Lung (tissue), 11 donors: ENCODE measurements at regions not wholly inside any gene's neighbourhood (a gene's known extent, or its start where the extent isn't known, plus 50 kb on each side); places are given as distances from the start of the nearest gene placed in this dataset.

Experiments
- ATAC-seq: fragments of 200-7000 bp; cut with Tn5 transposase; one replicate; pipeline ENCODE4 v1.9.1; 2020; ENCODE audit warnings: moderate number of reproducible peaks; ENCODE audit not compliant: insufficient read depth, low FRiP score
- DNase-seq, 3 donors: peaks; one replicate each; pipeline ENCODE4 v3.0.0-alpha.2; 2013 to 2017
- H3K27ac ChIP-seq, 2 donors: one replicate each; pipeline ENCODE4 v1.5.1; 2013; ENCODE audit warnings: mild to moderate bottlenecking in 2 of 2, moderate library complexity in 2 of 2, control low read depth in 1 of 2, inconsistent platforms in 1 of 2, low read depth in 1 of 2, low read length in 1 of 2
- H3K27me3 ChIP-seq, 3 donors: one replicate each; pipeline ENCODE4 v1.5.1; 2013; ENCODE audit warnings: low read length in 2 of 3; ENCODE audit not compliant: control insufficient read depth in 3 of 3, insufficient read depth in 3 of 3
- H3K36me3 ChIP-seq, 4 donors: one replicate each; pipeline ENCODE4 v1.5.1; 2013; ENCODE audit warnings: low read length in 4 of 4, mild to moderate bottlenecking in 1 of 4, moderate library complexity in 1 of 4; ENCODE audit not compliant: control insufficient read depth in 4 of 4, insufficient read depth in 4 of 4
- H3K4me1 ChIP-seq, 5 donors: one replicate each; pipeline ENCODE4 v1.5.1; 2013; ENCODE audit warnings: low read length in 5 of 5, mild to moderate bottlenecking in 2 of 5, moderate library complexity in 1 of 5; ENCODE audit not compliant: control insufficient read depth in 5 of 5, insufficient read depth in 5 of 5
- H3K4me3 ChIP-seq: one replicate; pipeline ENCODE4 v1.5.1; 2013; ENCODE audit warnings: mild to moderate bottlenecking, control low read depth, moderate library complexity
- H3K9ac ChIP-seq, 2 donors: one replicate each; pipeline ENCODE4 v1.5.1; 2013; ENCODE audit warnings: low read length in 2 of 2, control low read depth in 1 of 2; ENCODE audit not compliant: insufficient read depth in 1 of 2
- H3K9me3 ChIP-seq, 4 donors: one replicate each; pipeline ENCODE4 v1.5.1; 2013; ENCODE audit warnings: low read length in 3 of 4, mild to moderate bottlenecking in 1 of 4, moderate library complexity in 1 of 4; ENCODE audit not compliant: control insufficient read depth in 4 of 4, insufficient read depth in 3 of 4
- CTCF ChIP-seq: IDR thresholded peaks from 2 replicates; pipeline ENCODE4 v1.5.1; 2012; ENCODE audit warnings: mild to moderate bottlenecking; ENCODE audit errors: control extremely low read depth, extremely low read depth
- WGBS, 2 donors: extraction: QIAGEN DNeasy Blood & Tissue Kit; methylation state at CpG; one replicate each; pipeline ENCODE4 v1.1.7; 2013; 5-methylcytosine and 5-hydroxymethylcytosine counted together
- donor health status: control.
- donor health status: control.
- donor health status: Bipolar disorder and iron deficiency.
- donor health status: healthy.
- donor health status: DM: yes; HTN: yes; CAD: no.

- DNase-seq: no peak
- H3K9me3 ChIP-seq: no peaks in the 10 kb centered on the region
- no peak overlapping the region for H3K4me3 ChIP-seq
- peaks cover 0 to 22% (median 5%) of the 10 kb centered on the region in 5 donors for H3K4me1 ChIP-seq
- H3K27ac ChIP-seq: no peak overlapping the region
- H3K27me3 ChIP-seq: no peaks in the 10 kb centered on the region
- TF ChIP-seq CTCF: no peak
- 76 to 81% methylated on average over 6 of the region's 6 CpGs for WGBS, 2 donors
- no peak overlapping the region for H3K9ac ChIP-seq
- no peaks in the 10 kb centered on the region for H3K36me3 ChIP-seq
- no peak for ATAC-seq
Observed at GRCh38 chr11:95700471-95700817, 89.1 kb downstream of the FAM76B start.

GRCh38 chr11:95699631-95700470 lies 89.7 kb downstream of the FAM76B start:
- Histone ChIP-seq H3K9ac (no peak overlapping the region), H3K36me3 (no peaks in the 10 kb centered on the region), H3K27ac (no peak overlapping the region), H3K4me1 (peaks cover 0 to 16% (median 5%) of the 10 kb centered on the region in 5 donors), H3K4me3 (no peak overlapping the region), H3K27me3 (no peaks in the 10 kb centered on the region), H3K9me3 (no peaks in the 10 kb centered on the region)
- 70 to 75% methylated on average over 2 of the region's 2 CpGs for WGBS, 2 donors
- TF ChIP-seq CTCF: no peak
- ATAC-seq (no peak), DNase-seq (no peak)

GRCh38 chr11:95698676-95699557 lies 90.7 kb downstream of the FAM76B start:
- 23 to 64% methylated on average over 4 of the region's 4 CpGs for WGBS, 2 donors
- Histone ChIP-seq H3K36me3 (no peaks in the 10 kb centered on the region), H3K4me3 (no peak overlapping the region), H3K9me3 (no peaks in the 10 kb centered on the region), H3K9ac (no peak overlapping the region), H3K4me1 (peaks cover 0 to 11% (median 0%) of the 10 kb centered on the region in 5 donors), H3K27me3 (no peaks in the 10 kb centered on the region), H3K27ac (peak overlapping the region in 1 of 2 donors; percentile 18)
- TF ChIP-seq CTCF: no peak
- DNase-seq: no peak
- ATAC-seq: no peak
